SK-N-SH (cell line): ENCODE measurements at regions not wholly inside any gene's neighbourhood (a gene's known extent, or its start where the extent isn't known, plus 50 kb on each side); places are given as distances from the start of the nearest gene placed in this dataset.

Experiments
- CHD2 ChIP-seq: fragments of 150-350 bp; IDR thresholded peaks from 2 replicates; pipeline ENCODE4 v1.6.1; 2018; ENCODE audit warnings: low read length; ENCODE audit not compliant: partially characterized antibody
- FOXM1 ChIP-seq: IDR thresholded peaks from 2 replicates; pipeline ENCODE4 v1.4.0; 2012; ENCODE audit warnings: low read depth, mild to moderate bottlenecking
- GABPA ChIP-seq: IDR thresholded peaks from 2 replicates; pipeline ENCODE4 v1.4.0; 2012; ENCODE audit warnings: low read depth, mild to moderate bottlenecking
- GATA2 ChIP-seq: sonication (generic); formaldehyde crosslinking; IDR thresholded peaks from 2 replicates; pipeline ENCODE4 v1.5.0; 2020; ENCODE audit warnings: mild to moderate bottlenecking, missing genetic modification reagents
- NRF1 ChIP-seq: IDR thresholded peaks from 2 replicates; pipeline ENCODE4 v1.6.1; 2012; ENCODE audit warnings: low read depth, mild to moderate bottlenecking, low read length
- PBX3 ChIP-seq: IDR thresholded peaks from 2 replicates; pipeline ENCODE4; 2012
- POLR2AphosphoS5 ChIP-seq: IDR thresholded peaks from 2 replicates; pipeline ENCODE4 v1.6.1; 2012; ENCODE audit warnings: low read depth, low read length
- RAD21 ChIP-seq: IDR thresholded peaks from 2 replicates; pipeline ENCODE4 v1.6.1; 2012; ENCODE audit warnings: mild to moderate bottlenecking, low read length
- REST ChIP-seq: IDR thresholded peaks from 2 replicates; pipeline ENCODE4 v1.6.1; 2012; ENCODE audit warnings: mild to moderate bottlenecking, low read depth, low read length, moderate library complexity
- TAF1 ChIP-seq: IDR thresholded peaks from 2 replicates; pipeline ENCODE4 v1.6.1; 2012; ENCODE audit warnings: low read depth, mild to moderate bottlenecking, low read length, moderate library complexity, borderline replicate concordance
- TCF12 ChIP-seq: IDR thresholded peaks from 2 replicates; pipeline ENCODE4 v1.4.0; 2012
- USF2 ChIP-seq: fragments of 150-350 bp; IDR thresholded peaks from 2 replicates; pipeline ENCODE4 v1.6.1; 2017; ENCODE audit warnings: antibody characterized with exemption, low read length, low read depth, borderline replicate concordance
- TF ChIP-seq, protein P1 (sequence below): fragments of 200-600 bp; sonication (generic); IDR thresholded peaks from 2 replicates; pipeline ENCODE4 v1.6.1; 2017; ENCODE audit warnings: antibody characterized with exemption, mild to moderate bottlenecking, moderate library complexity
- TF ChIP-seq, protein P2 (sequence below): IDR thresholded peaks from 2 replicates; pipeline ENCODE4 v1.4.0; 2012; ENCODE audit warnings: low read depth

- TF ChIP-seq TAF1 (no peak), RAD21 (no peak), GABPA (no peak), TCF12 (no peak), USF2 (no peak), NRF1 (no peak), CHD2 (no peak), PBX3 (no peak), POLR2AphosphoS5 (no peak), REST (no peak), FOXM1 (no peak), GATA2 (CRISPR knock-in tag) (no peak)
- TF ChIP-seq, protein P1, sequence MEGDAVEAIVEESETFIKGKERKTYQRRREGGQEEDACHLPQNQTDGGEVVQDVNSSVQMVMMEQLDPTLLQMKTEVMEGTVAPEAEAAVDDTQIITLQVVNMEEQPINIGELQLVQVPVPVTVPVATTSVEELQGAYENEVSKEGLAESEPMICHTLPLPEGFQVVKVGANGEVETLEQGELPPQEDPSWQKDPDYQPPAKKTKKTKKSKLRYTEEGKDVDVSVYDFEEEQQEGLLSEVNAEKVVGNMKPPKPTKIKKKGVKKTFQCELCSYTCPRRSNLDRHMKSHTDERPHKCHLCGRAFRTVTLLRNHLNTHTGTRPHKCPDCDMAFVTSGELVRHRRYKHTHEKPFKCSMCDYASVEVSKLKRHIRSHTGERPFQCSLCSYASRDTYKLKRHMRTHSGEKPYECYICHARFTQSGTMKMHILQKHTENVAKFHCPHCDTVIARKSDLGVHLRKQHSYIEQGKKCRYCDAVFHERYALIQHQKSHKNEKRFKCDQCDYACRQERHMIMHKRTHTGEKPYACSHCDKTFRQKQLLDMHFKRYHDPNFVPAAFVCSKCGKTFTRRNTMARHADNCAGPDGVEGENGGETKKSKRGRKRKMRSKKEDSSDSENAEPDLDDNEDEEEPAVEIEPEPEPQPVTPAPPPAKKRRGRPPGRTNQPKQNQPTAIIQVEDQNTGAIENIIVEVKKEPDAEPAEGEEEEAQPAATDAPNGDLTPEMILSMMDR = no peak
- TF ChIP-seq, protein P2, sequence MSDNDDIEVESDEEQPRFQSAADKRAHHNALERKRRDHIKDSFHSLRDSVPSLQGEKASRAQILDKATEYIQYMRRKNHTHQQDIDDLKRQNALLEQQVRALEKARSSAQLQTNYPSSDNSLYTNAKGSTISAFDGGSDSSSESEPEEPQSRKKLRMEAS = no peak
These were observed 1002.0 kb downstream of the GATA3 start for GRCh38 chr10:9056521-9056920.
